Upper lobe of left lung (tissue), 4 donors: ENCODE measurements at regions not wholly inside any gene's neighbourhood (a gene's known extent, or its start where the extent isn't known, plus 50 kb on each side); places are given as distances from the start of the nearest gene placed in this dataset.

Experiments
- CTCF ChIP-seq, 6 experiments: fragments of 450-650 bp in 4 of 6; fragments of 200-600 bp in 2 of 6; sonication (generic) in 2 of 6; IDR thresholded peaks; one replicate each; pipeline ENCODE4 v1.5.1; 2016 to 2019; ENCODE audit warnings: antibody characterized with exemption in 6 of 6
- POLR2A ChIP-seq, 4 donors: fragments of 450-650 bp; IDR thresholded peaks; one replicate each; pipeline ENCODE4 v1.5.1; 2016 to 2017; ENCODE audit warnings: antibody characterized with exemption in 4 of 4, mild to moderate bottlenecking in 2 of 4

GRCh38 chr3:3615533-3615932 is 183.7 kb upstream of the LRRN1 start:
- TF ChIP-seq CTCF (IDR thresholded peaks at IDR 0.05) (no peak), POLR2A (IDR thresholded peaks at IDR 0.05) (no peak)
